ENCODE measurements at regions not wholly inside any gene's neighbourhood (a gene's known extent, or its start where the extent isn't known, plus 50 kb on each side); places are given as distances from the start of the nearest gene placed in this dataset.

DNA sequence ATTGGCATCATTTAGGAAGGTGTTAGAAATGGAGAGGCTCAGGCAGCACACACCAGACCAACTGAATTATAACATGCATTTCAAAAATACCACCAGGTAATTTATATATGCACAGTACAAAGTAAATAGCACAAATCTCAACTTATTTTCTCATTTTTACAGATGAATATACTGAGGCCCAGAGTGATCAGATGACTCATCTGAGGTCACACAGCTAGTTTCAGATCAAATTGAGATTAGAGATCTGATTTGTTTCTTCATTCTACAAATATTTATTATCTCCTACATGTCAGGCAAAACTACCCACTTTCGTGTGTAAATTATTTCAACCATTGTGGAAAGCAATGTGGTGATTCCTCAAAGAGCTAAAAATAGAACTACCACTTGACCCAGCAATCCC lies 507.1 kb downstream of the TLE4 start:
- DNase-seq (ENCODE audit: low read depth in 2 of 2), result no peak

GRCh38 chr9:80077059-80077458 lies 505.3 kb downstream of the TLE4 start:
- no peak for DNase-seq (ENCODE audit: low read depth in 2 of 2)

- DNase-seq (ENCODE audit: low read depth in 2 of 2), result no peak
Measured at GRCh38 chr9:80076162-80076561, 504.4 kb downstream of the TLE4 start.

DNA sequence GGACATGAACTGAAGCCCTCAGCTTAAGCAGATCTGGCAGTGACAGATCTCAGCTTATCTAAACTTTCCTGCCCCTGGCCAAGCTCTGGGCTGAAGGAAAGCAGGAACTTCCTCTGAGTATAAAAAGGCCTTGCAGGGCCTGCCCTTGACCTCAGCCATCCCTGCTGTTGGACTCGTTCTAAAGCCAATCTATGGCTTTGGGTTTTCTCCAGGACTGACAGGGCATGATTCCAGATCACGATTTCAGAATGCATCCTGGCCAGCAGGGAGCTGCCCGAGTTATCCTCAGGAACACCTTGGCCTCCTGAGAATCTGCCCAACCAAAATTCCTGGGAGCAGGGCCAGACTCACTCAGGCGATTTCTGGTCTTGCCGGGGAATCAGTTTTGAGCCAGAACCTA lies 502.7 kb downstream of the TLE4 start:
- DNase-seq (ENCODE audit: low read depth in 2 of 2), result no peak

- DNase-seq (ENCODE audit: low read depth in 2 of 2), result no peak
Measured at GRCh38 chr9:80072451-80072850, 500.7 kb downstream of the TLE4 start.

DNA sequence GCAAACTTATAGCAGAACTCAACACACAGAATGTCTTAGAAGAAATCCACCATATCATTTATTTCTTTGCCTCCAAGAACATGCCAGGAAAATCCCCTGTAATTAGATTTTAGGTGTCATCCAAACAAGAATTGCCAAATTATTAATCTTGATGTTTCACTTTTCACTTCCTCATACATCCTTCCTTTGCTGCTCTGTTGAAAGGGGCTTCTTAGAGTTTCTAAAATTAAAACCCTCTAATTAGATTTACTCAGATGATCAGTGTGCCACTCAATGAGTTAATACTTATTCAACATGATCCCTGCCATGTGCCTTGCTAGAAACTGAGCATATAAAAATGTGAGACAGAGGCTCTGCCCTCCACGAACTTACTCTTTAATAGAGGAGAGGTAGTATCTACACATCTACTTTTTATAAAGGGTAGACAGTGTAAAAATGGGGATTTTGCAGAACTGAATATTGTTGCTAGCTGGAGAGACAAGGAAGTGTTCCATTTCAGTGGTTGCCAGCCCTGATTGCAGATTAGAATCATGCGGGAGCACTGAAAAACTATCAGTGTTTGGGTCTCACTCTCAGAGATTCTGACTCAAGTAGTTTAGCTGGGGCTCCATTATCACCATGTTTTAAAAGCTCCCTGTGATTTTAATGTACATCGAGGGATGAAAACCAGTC lies 498.4 kb downstream of the TLE4 start:
- no peak for DNase-seq (ENCODE audit: low read depth in 2 of 2)

- no peak for DNase-seq (ENCODE audit: low read depth in 2 of 2)
Measured at GRCh38 chr9:80066931-80067330, 495.2 kb downstream of the TLE4 start.

DNA sequence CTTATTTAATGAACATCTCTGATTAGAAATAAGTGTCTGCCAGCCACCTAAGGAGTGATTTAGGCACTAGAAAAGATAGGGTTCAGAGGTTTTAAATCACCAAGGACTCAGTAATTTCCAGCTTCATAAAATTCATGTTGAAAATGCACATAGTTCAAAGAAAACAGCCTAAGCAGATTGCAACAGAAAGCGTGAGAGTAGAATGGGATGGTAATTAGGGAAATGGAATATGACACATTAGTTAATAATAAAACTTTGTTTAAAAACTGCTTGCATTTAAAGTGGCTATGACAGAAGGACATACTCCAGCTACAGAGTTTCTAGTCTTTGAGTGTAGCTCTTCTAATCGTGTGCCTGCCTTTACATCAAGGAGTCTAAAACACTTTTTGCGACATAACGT lies 490.8 kb downstream of the TLE4 start:
- no peak for DNase-seq (ENCODE audit: low read depth in 2 of 2)

DNA sequence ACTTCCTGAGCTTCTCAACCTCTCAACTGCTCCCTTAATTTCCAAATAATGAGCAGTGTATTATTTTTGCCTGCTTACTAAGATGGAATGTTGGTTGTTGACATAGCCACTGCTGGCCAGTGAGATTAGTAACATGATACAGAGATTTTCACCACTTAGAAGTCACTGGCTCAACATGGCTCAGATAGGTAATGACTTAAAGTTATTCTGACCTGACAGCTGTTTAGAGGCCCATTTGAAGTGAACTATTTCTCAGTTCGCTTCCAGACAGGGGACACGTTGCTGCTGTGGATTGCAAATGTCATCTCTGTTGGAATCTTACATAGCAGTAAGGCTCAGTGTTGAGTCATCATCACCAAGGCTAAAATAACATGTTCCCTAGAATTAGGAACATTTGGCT lies 490.2 kb downstream of the TLE4 start:
- DNase-seq (ENCODE audit: low read depth in 2 of 2), result no peak

- DNase-seq (ENCODE audit: low read depth in 2 of 2), result no peak
Measured at GRCh38 chr9:80061096-80061495, 489.3 kb downstream of the TLE4 start.

- no peak for DNase-seq (ENCODE audit: low read depth in 2 of 2)
Measured at GRCh38 chr9:80059979-80060378, 488.2 kb downstream of the TLE4 start.

DNA sequence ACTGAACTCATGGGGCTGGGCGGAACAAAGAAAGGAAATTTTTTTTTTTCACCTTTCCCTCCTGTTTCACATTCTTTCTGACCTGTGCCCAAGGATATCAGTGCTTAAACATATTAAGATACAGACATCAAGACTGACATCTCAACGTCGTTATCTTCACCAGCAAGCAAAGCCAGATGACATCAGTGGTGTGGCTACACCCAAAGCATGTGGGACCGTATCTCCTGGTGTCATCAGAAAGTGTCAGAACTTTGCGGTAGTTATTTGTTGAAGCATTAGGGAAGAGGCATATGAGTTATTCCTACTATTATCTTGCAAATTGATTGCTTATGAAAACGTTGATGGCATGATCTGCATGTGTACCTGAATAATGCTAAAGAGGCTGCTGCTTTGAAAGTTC lies 487.4 kb downstream of the TLE4 start:
- no peak for DNase-seq (ENCODE audit: low read depth in 2 of 2)

DNA sequence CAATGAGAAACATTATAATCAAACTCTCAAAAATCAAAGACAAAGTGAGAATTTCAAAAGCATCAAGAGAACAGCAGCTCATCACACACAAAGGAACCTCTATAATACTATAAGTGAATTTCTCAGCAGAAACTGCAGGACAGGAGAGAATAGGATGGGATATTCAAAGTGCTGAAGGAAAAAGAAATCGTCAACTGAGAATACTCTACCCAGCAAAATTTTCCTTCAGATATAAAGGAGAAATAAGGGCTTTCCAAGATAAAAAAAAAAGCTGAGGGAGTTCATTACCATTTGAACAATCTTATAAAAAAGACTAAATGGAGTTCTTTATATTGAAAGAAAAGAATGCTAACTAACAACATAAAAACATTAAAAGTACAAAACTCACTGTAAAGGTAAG lies 481.1 kb downstream of the TLE4 start:
- no peak for DNase-seq (ENCODE audit: low read depth in 2 of 2)

GRCh38 chr9:80049096-80049782 lies 477.5 kb downstream of the TLE4 start:
- DNase-seq (ENCODE audit: low read depth in 2 of 2), result no peak

DNA sequence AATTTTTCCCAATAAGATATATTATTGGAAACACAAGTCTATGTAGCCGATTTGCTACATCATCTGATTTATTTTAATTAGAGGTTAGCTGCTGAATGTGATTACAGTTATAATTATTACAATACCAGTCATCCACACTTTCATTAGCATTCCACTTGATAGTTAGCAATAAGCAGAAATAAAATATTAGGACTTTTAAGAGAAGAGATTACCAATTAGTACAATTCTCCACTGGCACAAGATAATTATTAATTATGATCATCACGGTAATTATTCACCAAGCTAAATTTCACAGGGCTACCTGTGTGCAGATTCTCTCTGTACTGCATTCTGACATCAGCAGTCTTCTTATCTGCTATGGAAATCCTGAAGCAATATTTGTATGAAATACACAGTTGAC lies 474.7 kb downstream of the TLE4 start:
- no peak for DNase-seq (ENCODE audit: low read depth in 2 of 2)

DNA sequence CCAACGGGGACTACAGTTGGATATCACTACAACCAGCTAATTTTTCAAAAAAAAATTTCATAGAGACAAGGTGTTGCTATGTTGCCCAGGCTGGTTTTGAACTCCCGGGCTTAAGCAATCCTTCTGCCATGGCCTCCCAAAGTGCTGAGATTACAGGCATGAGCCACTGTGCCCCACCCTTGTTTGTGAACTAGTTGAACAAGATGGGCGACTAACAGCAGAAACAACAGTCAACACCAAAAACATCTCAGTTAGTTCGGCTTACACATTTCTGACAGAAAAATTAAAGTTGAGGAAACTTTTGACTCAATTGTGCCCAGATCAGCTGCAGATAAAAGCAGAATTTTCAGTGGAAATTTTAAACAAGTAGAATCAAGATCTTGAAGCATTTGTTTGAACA lies 470.1 kb downstream of the TLE4 start:
- DNase-seq (ENCODE audit: low read depth in 2 of 2), result no peak

DNA sequence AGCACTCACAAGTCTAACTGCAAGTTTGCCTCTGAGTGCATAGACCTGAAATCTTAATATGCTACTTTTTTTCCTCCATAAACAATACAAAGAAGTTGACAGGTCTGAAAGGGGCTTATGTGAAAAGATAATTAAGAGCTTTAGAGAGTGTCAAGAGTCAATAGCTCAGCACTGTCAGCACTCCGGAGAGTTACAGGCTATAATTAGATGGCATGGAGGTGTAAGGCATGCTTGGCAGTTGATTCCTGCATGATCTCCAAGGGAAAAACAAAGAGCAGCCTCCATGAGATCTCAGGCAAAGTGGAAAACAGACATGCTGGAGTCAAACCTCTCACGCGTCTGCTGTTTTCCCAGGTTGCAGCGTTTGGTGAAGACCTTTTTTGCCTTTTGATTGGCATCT lies 468.7 kb downstream of the TLE4 start:
- DNase-seq (ENCODE audit: low read depth in 2 of 2), result no peak

GRCh38 chr9:80030801-80031200 lies 459.0 kb downstream of the TLE4 start:
- no peak for DNase-seq (ENCODE audit: low read depth in 2 of 2)

GRCh38 chr9:80028501-80028900 lies 456.7 kb downstream of the TLE4 start:
- no peak for DNase-seq (ENCODE audit: low read depth in 2 of 2)

DNA sequence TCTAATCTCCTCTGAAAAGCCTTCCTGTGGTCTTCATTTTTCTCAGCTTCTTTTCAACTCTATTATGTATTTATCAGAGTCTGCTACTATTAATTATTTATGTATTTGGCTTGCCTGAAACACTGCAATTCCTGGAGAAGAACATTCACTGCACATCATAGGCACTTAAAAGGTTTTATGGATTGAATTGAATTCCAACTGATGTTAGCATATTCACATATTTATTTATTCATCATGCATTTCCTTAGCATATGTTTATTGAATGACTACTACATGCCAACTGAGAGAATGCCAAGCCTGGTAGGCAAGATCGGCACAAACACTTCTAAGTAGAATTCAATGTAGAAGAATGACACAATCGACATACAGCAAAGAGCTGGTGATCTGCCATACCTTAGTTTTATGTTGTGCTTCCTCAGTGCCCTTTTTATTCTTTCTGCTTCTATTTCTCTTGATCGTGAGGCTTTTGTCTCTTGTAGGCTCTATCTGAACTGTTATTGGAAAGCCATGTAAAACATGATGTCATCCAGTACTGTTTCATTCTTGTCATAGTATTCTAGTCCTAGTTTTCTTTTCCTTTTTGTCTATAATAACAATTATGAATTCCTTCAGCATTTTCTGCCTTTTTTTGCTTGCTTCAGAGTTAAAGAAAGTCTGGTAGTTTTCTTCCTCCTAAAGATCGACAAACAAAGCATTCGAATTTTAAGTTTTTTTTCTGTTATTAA lies 454.2 kb downstream of the TLE4 start:
- DNase-seq (ENCODE audit: low read depth in 2 of 2), result no peak

DNA sequence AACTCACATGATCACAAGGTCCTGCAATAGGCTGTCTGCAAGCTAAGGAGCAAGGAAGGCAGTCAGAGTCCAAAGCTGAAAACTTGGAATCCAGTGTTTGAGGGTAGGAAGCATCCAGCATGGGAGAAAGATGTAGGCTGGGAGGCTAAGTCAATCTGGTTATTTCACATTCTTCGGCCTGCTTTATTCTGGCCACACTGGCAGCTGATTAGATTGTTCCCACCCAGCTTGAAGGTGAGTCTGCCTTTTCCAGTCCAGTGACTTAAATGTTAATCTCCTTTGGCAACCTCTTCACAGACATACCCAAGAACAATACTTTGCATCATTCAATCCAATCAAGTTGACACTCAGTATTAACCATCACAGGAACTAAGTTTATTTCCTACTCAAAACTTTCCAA lies 453.4 kb downstream of the TLE4 start:
- no peak for DNase-seq (ENCODE audit: low read depth in 2 of 2)

- no peak for DNase-seq (ENCODE audit: low read depth in 2 of 2)
Measured at GRCh38 chr9:80020530-80020929, 448.8 kb downstream of the TLE4 start.

DNA sequence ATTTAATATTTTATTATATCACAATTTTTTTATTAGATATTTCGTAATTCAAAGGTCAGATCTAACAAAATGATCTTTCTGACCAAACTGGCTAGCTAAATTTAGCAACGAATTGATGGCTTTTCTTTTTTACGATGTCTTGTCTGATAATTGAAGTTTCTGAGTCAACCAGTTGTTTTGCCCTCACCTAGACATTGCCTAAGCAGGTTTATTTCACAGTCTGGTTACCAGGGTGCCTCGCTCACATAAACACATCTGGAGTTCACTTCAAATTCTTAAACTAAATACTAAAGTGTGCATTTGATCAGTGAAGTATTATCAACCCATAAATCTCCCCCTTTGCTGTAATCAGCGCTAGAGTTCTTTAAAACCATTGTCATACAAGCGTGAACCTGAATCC lies 448.3 kb downstream of the TLE4 start:
- DNase-seq (ENCODE audit: low read depth in 2 of 2), result no peak
